ENCODE measurements at regions not wholly inside any gene's neighbourhood (a gene's known extent, or its start where the extent isn't known, plus 50 kb on each side); places are given as distances from the start of the nearest gene placed in this dataset.

- no peaks in the 10 kb centered on the region for H3K4me1 ChIP-seq
- intact Hi-C loops (cut with DNase I): no loop called here
- peaks cover 3% of the 10 kb centered on the region for H3K9me3 ChIP-seq
- no peaks in the 10 kb centered on the region for H3K36me3 ChIP-seq
- no peak overlapping the region for H3K27ac ChIP-seq
- ATAC-seq (no peak), DNase-seq (no peak)
- H3K4me3 ChIP-seq: no peak overlapping the region
- no peaks in the 10 kb centered on the region for H3K27me3 ChIP-seq
- no peak for TF ChIP-seq CTCF (IDR thresholded peaks at IDR 0.05)
Measured at GRCh38 chr3:28104896-28105534, 136.4 kb upstream of the CMC1 start.

GRCh38 chr3:28109829-28110228, 131.6 kb upstream of the CMC1 start:
- H3K4me3 ChIP-seq: no peak overlapping the region
- no peak for ATAC-seq
- H3K9me3 ChIP-seq: no peaks in the 10 kb centered on the region
- no peak overlapping the region for H3K27ac ChIP-seq
- no peaks in the 10 kb centered on the region for H3K36me3 ChIP-seq
- intact Hi-C loops (cut with DNase I): no loop called here
- no peaks in the 10 kb centered on the region for H3K4me1 ChIP-seq
- H3K27me3 ChIP-seq: no peaks in the 10 kb centered on the region
- no peak for DNase-seq
- no peak for TF ChIP-seq CTCF (IDR thresholded peaks at IDR 0.05)

- H3K4me3 ChIP-seq: no peak overlapping the region
- DNase-seq (no peak), ATAC-seq (no peak)
- no peak for TF ChIP-seq CTCF (IDR thresholded peaks at IDR 0.05)
- H3K27ac ChIP-seq: no peak overlapping the region
- intact Hi-C loops (cut with DNase I): no loop called here
- H3K4me1 ChIP-seq: no peaks in the 10 kb centered on the region
- H3K36me3 ChIP-seq: no peaks in the 10 kb centered on the region
- H3K9me3 ChIP-seq: no peaks in the 10 kb centered on the region
- no peaks in the 10 kb centered on the region for H3K27me3 ChIP-seq
Measured at GRCh38 chr3:28110869-28111268, 130.6 kb upstream of the CMC1 start.

GRCh38 chr3:28114893-28115292, 126.5 kb upstream of the CMC1 start:
- Histone ChIP-seq H3K36me3 (no peaks in the 10 kb centered on the region), H3K4me1 (no peaks in the 10 kb centered on the region), H3K9me3 (no peaks in the 10 kb centered on the region), H3K4me3 (no peak overlapping the region), H3K27me3 (no peaks in the 10 kb centered on the region), H3K27ac (no peak overlapping the region)
- DNase-seq: no peak
- intact Hi-C loops (cut with DNase I): no loop called here
- ATAC-seq: peak; percentile 20
- no peak for TF ChIP-seq CTCF (IDR thresholded peaks at IDR 0.05)

- Histone ChIP-seq H3K4me1 (no peaks in the 10 kb centered on the region), H3K27ac (no peak overlapping the region), H3K36me3 (no peaks in the 10 kb centered on the region), H3K27me3 (no peaks in the 10 kb centered on the region), H3K4me3 (no peak overlapping the region), H3K9me3 (no peaks in the 10 kb centered on the region)
- intact Hi-C loops (cut with DNase I): no loop called here
- DNase-seq (no peak), ATAC-seq (no peak)
- no peak for TF ChIP-seq CTCF (IDR thresholded peaks at IDR 0.05)
Measured at GRCh38 chr3:28115316-28115715, 126.1 kb upstream of the CMC1 start.

- H3K4me3 ChIP-seq: no peak overlapping the region
- H3K36me3 ChIP-seq: no peaks in the 10 kb centered on the region
- intact Hi-C loops (cut with DNase I): no loop called here
- no peaks in the 10 kb centered on the region for H3K27me3 ChIP-seq
- no peak overlapping the region for H3K27ac ChIP-seq
- no peaks in the 10 kb centered on the region for H3K9me3 ChIP-seq
- ATAC-seq: no peak
- TF ChIP-seq CTCF (IDR thresholded peaks at IDR 0.05): no peak
- no peaks in the 10 kb centered on the region for H3K4me1 ChIP-seq
- DNase-seq: no peak
Measured at GRCh38 chr3:28117598-28117997, 123.8 kb upstream of the CMC1 start.
